ENCODE measurements at regions not wholly inside any gene's neighbourhood (a gene's known extent, or its start where the extent isn't known, plus 50 kb on each side); places are given as distances from the start of the nearest gene placed in this dataset.

GRCh38 chr5:164002214-164002613, 496.8 kb downstream of the MAT2B start:
- no peak overlapping the region for H3K4me2 ChIP-seq (ENCODE audit: insufficient read depth, low read length)
- no TSS peak for BruUV-seq (replicated peaks)
- no peaks in the 10 kb centered on the region for H3K36me3 ChIP-seq (ENCODE audit: control insufficient read depth in 2 of 2, extremely low read depth in 1 of 2, insufficient read depth in 2 of 2, low read length in 2 of 2)
- H4K20me1 ChIP-seq (replicated peaks; ENCODE audit: control insufficient read depth, extremely low read depth, insufficient read depth, low read length), result no peaks in the 10 kb centered on the region
- no peak overlapping the region for H3K9ac ChIP-seq (replicated peaks; ENCODE audit: extremely low read depth, insufficient read depth, low read length)
- CTCF ChIA-PET, result interaction anchor here (1.5 to 4.5 kb wide), 2 partner anchors 11 to 307 kb away, joined by 4 to 33 read pairs; no protein-coding TSS in a partner anchor
- no peak overlapping the region for H3K4me3 ChIP-seq (replicated peaks in 1 of 3; ENCODE audit: insufficient read depth in 1 of 3, low read depth in 1 of 3, low read length in 3 of 3)
- POLR2A ChIA-PET, result no interaction called here
- TF ChIP-seq, protein P1, sequence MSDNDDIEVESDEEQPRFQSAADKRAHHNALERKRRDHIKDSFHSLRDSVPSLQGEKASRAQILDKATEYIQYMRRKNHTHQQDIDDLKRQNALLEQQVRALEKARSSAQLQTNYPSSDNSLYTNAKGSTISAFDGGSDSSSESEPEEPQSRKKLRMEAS (IDR thresholded peaks at IDR 0.05; ENCODE audit: insufficient read depth, insufficient read length), result no peak
- TF ChIP-seq POLR2A (IDR thresholded peaks at IDR 0.05; ENCODE audit: low read depth, low read length), result no peak
- no peak for TF ChIP-seq GATA2 (IDR thresholded peaks at IDR 0.05; ENCODE audit: insufficient read depth, insufficient read length, low read depth, low read length)
- TF ChIP-seq EZH2 (IDR thresholded peaks at IDR 0.05; ENCODE audit: borderline replicate concordance, low read depth, low read length, severe bottlenecking), result no peak
- no peak for TF ChIP-seq JUN (IDR thresholded peaks at IDR 0.05; ENCODE audit: borderline replicate concordance, insufficient read depth, insufficient read length, low read depth)
- no peak for TF ChIP-seq MYC (IDR thresholded peaks at IDR 0.05; ENCODE audit: low read depth, low read length)
- TF ChIP-seq, protein P2, sequence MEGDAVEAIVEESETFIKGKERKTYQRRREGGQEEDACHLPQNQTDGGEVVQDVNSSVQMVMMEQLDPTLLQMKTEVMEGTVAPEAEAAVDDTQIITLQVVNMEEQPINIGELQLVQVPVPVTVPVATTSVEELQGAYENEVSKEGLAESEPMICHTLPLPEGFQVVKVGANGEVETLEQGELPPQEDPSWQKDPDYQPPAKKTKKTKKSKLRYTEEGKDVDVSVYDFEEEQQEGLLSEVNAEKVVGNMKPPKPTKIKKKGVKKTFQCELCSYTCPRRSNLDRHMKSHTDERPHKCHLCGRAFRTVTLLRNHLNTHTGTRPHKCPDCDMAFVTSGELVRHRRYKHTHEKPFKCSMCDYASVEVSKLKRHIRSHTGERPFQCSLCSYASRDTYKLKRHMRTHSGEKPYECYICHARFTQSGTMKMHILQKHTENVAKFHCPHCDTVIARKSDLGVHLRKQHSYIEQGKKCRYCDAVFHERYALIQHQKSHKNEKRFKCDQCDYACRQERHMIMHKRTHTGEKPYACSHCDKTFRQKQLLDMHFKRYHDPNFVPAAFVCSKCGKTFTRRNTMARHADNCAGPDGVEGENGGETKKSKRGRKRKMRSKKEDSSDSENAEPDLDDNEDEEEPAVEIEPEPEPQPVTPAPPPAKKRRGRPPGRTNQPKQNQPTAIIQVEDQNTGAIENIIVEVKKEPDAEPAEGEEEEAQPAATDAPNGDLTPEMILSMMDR (IDR thresholded peaks at IDR 0.05; ENCODE audit: extremely low read depth in 1 of 2, insufficient read depth in 1 of 2, low read depth in 1 of 2, low read length in 2 of 2), result no peak
- TF ChIP-seq FOS (IDR thresholded peaks at IDR 0.05; ENCODE audit: borderline replicate concordance, insufficient read depth, low read length), result no peak
- TF ChIP-seq POLR2AphosphoS5 (IDR thresholded peaks at IDR 0.05; ENCODE audit: insufficient read depth, low read depth, low read length), result no peak
- FAIRE-seq (no peak), DNase-seq (ENCODE audit: low read depth, low spot score) (peak; percentile 37)
- peak overlapping the region; percentile 52 for H2AFZ ChIP-seq (ENCODE audit: low read depth, low read length)
- no peaks in the 10 kb centered on the region for H3K9me1 ChIP-seq (replicated peaks; ENCODE audit: control insufficient read depth, extremely low read depth, insufficient read depth, low read length)
- no peaks in the 10 kb centered on the region for H3K4me1 ChIP-seq (ENCODE audit: control insufficient read depth, extremely low read depth, insufficient read depth, low read length)
- intact Hi-C loops (cut with micrococcal nuclease), result no loop called here
- H3K79me2 ChIP-seq (ENCODE audit: control insufficient read depth, insufficient read depth, low read length), result no peaks in the 10 kb centered on the region
- no peaks in the 10 kb centered on the region for H3K27me3 ChIP-seq (ENCODE audit: control insufficient read depth in 2 of 2, insufficient read depth in 2 of 2, low read length in 2 of 2)
- no peak overlapping the region for H3K27ac ChIP-seq (ENCODE audit: insufficient read depth, low read depth, low read length)
- H3K9me3 ChIP-seq (replicated peaks; ENCODE audit: control insufficient read depth, insufficient read depth, low read length), result no peaks in the 10 kb centered on the region
- dilution Hi-C loops (cut with MboI; ENCODE audit: extremely low pct_ligation_motif_present, low sequenced_read_pairs), result no loop called here

Measured in endothelial cell of umbilical vein (primary cell).